AG04450 (cell line): ENCODE measurements at regions not wholly inside any gene's neighbourhood (a gene's known extent, or its start where the extent isn't known, plus 50 kb on each side); places are given as distances from the start of the nearest gene placed in this dataset.

ENCODE experiments used
- CTCF ChIA-PET: fragments of 300-600, 350-600 bp; formaldehyde crosslinking; extraction: SDS; loops from one replicate; lab custom pipeline; 2022; ENCODE audit warnings: antibody characterized with exemption, inconsistent platforms; lab: Charles Lee
- POLR2A ChIA-PET: fragments of 350-600 bp; formaldehyde crosslinking; extraction: SDS; loops from one replicate; lab custom pipeline; 2021; ENCODE audit warnings: antibody characterized with exemption, inconsistent platforms; lab: Yijun Ruan, JAX
- DNase-seq: peaks from one replicate; pipeline ENCODE4 v3.0.0-alpha.2; 2011; ENCODE audit warnings: low read depth, low spot score
- H3K27ac ChIP-seq: one replicate; pipeline ENCODE4 v1.5.1; 2012; ENCODE audit warnings: low read depth, low read length, control low read depth
- H3K27me3 ChIP-seq: one replicate; pipeline ENCODE4 v1.6.0; 2012; ENCODE audit warnings: low read length; ENCODE audit not compliant: control insufficient read depth, insufficient read depth
- H3K4me3 ChIP-seq: 2 replicates; pipeline ENCODE4 v1.5.1; 2011; ENCODE audit warnings: mild to moderate bottlenecking, low read depth, low read length, control low read depth
- H3K9me3 ChIP-seq: 2 replicates; pipeline ENCODE4 v1.5.1; 2012; ENCODE audit warnings: low read length; ENCODE audit not compliant: control insufficient read depth, insufficient read depth
- CTCF ChIP-seq: IDR thresholded peaks from 2 replicates; pipeline ENCODE4 v1.5.1; 2011; ENCODE audit warnings: low read depth, low read length, control low read depth, inconsistent platforms

DNA sequence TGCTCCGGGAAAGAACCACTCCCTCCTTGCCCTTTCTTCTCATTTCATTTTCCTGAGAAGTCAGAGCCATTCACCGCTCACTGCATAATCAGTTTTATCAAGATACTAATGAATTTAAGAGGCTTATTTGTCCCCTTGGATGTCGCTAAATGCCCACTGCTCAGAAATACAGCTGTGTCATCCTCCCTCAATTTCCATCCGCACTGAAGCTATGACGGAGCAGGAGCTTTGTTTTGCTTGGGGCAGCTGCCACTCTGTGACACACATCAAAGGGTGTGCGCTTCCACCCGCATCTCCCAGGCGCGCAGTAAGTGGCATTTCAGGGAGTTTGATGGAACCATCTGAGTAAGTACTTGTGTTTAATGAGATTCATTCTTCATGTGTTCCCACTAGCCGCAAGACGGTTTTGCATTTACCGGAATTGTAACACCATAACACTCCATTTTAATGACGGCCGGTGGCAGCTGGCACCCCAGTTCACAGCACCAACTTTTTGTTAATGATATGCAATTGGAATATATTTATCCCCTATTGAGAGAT is 103.8 kb upstream of the PARD3 start:
- H3K27ac ChIP-seq, result no peak overlapping the region

GRCh38 chr10:34918060-34918775 is 103.1 kb upstream of the PARD3 start:
- peaks cover 9% of the 10 kb centered on the region for H3K27me3 ChIP-seq
- H3K4me3 ChIP-seq, result no peak overlapping the region
- no peaks in the 10 kb centered on the region; the same call in 1 of the 2 replicates for H3K9me3 ChIP-seq
- H3K27ac ChIP-seq, result no peak overlapping the region
- ChIA-PET POLR2A (no interaction called here), CTCF (no interaction called here)
- no peak for DNase-seq
- TF ChIP-seq CTCF, result no peak

More for the DNA sequence above, 103.8 kb upstream of the PARD3 start:
- CTCF ChIA-PET, result no interaction called here
- POLR2A ChIA-PET, result interaction anchor here (0.6 kb wide), 1 partner anchor 86 kb away, joined by 3 read pairs; no protein-coding TSS in a partner anchor
- H3K4me3 ChIP-seq, result no peak overlapping the region
- H3K27me3 ChIP-seq, result peaks cover 9% of the 10 kb centered on the region
- no peak for DNase-seq
- no peak for TF ChIP-seq CTCF
- no peaks in the 10 kb centered on the region; the same call in 1 of the 2 replicates for H3K9me3 ChIP-seq

- POLR2A ChIA-PET, result no interaction called here
- Histone ChIP-seq H3K9me3 (no peaks in the 10 kb centered on the region; the same call in 1 of the 2 replicates), H3K4me3 (no peak overlapping the region), H3K27ac (peak overlapping the region; percentile 39), H3K27me3 (peaks cover 9% of the 10 kb centered on the region)
- CTCF ChIA-PET, result no interaction called here
- TF ChIP-seq CTCF, result no peak
- peak; percentile 78 for DNase-seq
Measured at GRCh38 chr10:34916314-34916713, 101.2 kb upstream of the PARD3 start.

DNA sequence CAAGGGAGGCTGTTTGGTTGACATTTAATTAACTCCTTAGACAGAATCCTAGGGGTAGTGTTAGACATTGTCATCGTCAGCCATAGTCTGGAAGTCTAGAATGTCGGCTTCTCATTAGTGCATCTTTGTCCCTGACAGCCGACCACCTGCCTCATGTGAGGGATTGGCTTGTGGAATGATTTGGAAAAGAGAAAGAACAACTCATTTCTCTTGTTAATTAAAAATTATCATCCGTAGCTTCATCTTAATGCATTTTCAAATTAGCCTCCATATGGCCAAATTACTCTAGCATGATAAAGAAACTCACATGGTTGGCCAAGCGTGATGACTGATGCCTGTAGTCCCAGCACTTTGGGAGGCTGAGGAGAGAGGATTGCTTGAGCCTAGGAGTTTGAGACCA is 97.7 kb upstream of the PARD3 start:
- ChIA-PET CTCF (interaction anchor here (0.7 kb wide), 1 partner anchor 574 kb away, joined by 6 read pairs; no protein-coding TSS in a partner anchor), POLR2A (no interaction called here)
- no peak for TF ChIP-seq CTCF
- Histone ChIP-seq H3K9me3 (no peaks in the 10 kb centered on the region), H3K27ac (no peak overlapping the region), H3K4me3 (no peak overlapping the region), H3K27me3 (no peaks in the 10 kb centered on the region)
- DNase-seq, result no peak

DNA sequence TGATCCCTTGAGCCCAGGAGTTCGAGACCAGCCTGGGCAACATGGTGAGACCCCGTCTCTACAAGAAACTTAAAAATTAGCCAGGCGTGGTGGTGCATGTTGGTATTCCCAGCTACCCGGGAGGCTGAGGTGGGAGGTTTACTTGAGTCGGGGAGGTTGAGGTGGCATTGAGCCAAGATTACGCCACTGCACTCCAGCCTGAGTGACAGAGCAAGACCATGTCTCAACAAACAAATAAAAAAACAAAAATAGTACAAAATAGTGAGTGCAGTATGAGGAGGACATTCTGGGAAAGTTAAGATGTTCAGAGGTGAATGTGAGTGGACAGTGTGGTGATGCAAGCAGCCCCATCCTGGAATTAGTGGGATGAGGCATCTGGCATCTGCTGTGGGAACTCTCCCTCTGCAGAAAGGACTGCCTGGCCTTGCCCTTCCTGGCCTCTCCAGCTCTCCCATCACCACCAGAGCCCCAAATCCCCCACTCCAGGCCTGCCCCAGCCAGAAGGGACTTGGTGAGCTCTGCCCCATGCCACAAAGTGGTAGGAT is 96.6 kb upstream of the PARD3 start:
- Histone ChIP-seq H3K27me3 (no peaks in the 10 kb centered on the region), H3K9me3 (no peaks in the 10 kb centered on the region; the same call in 1 of the 2 replicates), H3K27ac (no peak overlapping the region), H3K4me3 (no peak overlapping the region)
- DNase-seq, result no peak
- TF ChIP-seq CTCF, result no peak
- ChIA-PET CTCF (no interaction called here), POLR2A (no interaction called here)
